Pancreas (tissue), 10 donors: ENCODE measurements at regions not wholly inside any gene's neighbourhood (a gene's known extent, or its start where the extent isn't known, plus 50 kb on each side); places are given as distances from the start of the nearest gene placed in this dataset.
A peak's percentile ranks its signal among the peaks of the same experiment; 100 is the strongest.

ENCODE experiments used
- ATAC-seq, 4 donors: fragments of 200-7000 bp; cut with Tn5 transposase; one replicate each; pipeline versions ENCODE4 v1.8.0 to v1.9.1; 2020; ENCODE audit warnings: mild to moderate bottlenecking in 4 of 4, moderate library complexity in 4 of 4
- DNase-seq, 6 donors: peaks; one replicate each; pipeline ENCODE4 v3.0.0-alpha.2; 2020
- FAIRE-seq: peaks from 2 replicates; lab custom pipeline; 2012; peaks lifted over from hg19 to GRCh38; lab: Jason Lieb, UNC
- H3K27ac ChIP-seq, 4 donors: fragments of 200-600 bp; sonication (generic); 1 replicate in 3 of 4; 2 replicates in 1 of 4; pipeline versions ENCODE4 v1.5.0 to v1.8.0; 2020
- H3K27me3 ChIP-seq, 4 donors: fragments of 200-600 bp; one replicate each; pipeline ENCODE4 v1.8.0; 2021
- H3K36me3 ChIP-seq, 3 donors: fragments of 200-600 bp; sonication (generic) in 1 of 3; one replicate each; pipeline versions ENCODE4 v1.5.0 to v1.8.0; 2020 to 2021
- H3K4me1 ChIP-seq, 3 donors: fragments of 200-600 bp; one replicate each; pipeline ENCODE4 v1.8.0; 2021
- H3K4me3 ChIP-seq, 4 donors: fragments of 200-600 bp; sonication (generic) in 2 of 4; one replicate each; pipeline versions ENCODE4 v1.5.0 to v1.8.0; 2020 to 2021
- H3K9me3 ChIP-seq, 4 donors: fragments of 200-600 bp; one replicate each; pipeline ENCODE4 v1.8.0; 2021
- CTCF ChIP-seq, 4 donors: fragments of 200-600 bp; sonication (generic) in 3 of 4; IDR thresholded peaks; one replicate each; pipeline versions ENCODE4 v1.5.0 to v1.8.0; 2021; ENCODE audit warnings: antibody characterized with exemption in 4 of 4
- WGBS, 2 donors: extraction: QIAGEN DNeasy Blood & Tissue Kit; methylation state at CpG; one replicate each; pipeline ENCODE4 v1.1.7; 2013; 5-methylcytosine and 5-hydroxymethylcytosine counted together
- intact Hi-C, 3 donors: fragments of 100-400 bp; cut with DNase I; formaldehyde crosslinking; loops; one replicate each; pipeline versions ENCODE4 v1.11.1 to v1.14.2; 2022
- donor health status: healthy with polysubstance abuse.
- donor health status: DM: no; HTN: no; CAD: no; lungs with moderate emphysema.
- donor health status: DM: no; HTN: no; CAD: no.
- donor health status: control.
- donor health status: control.
- donor health status: Bipolar disorder and iron deficiency.
- donor health status: DM: yes; HTN: yes; CAD: no.
- donor health status: DM: no; HTN: no; CAD: no.
- donor health status: DM: no; HTN: no; CAD: no.
- donor health status: DM: yes; HTN: yes; CAD: no.

- no peak overlapping the region for H3K4me3 ChIP-seq
- no peak for DNase-seq
- intact Hi-C loops: no loop called here
- peaks cover 0 to 3% (median 0%) of the 10 kb centered on the region in 4 donors for H3K9me3 ChIP-seq
- no peak for TF ChIP-seq CTCF (IDR thresholded peaks at IDR 0.05)
- WGBS, 2 donors: 91% methylated on average over 1 of the region's 1 CpG
- H3K36me3 ChIP-seq: no peaks in the 10 kb centered on the region
- ATAC-seq: no peak
- no peaks in the 10 kb centered on the region for H3K4me1 ChIP-seq
- no peak overlapping the region for H3K27ac ChIP-seq
- no peaks in the 10 kb centered on the region for H3K27me3 ChIP-seq
- peak; percentile 13 for FAIRE-seq
These were observed 180.3 kb upstream of the RGS18 start for GRCh38 chr1:191977874-191978506.

DNA sequence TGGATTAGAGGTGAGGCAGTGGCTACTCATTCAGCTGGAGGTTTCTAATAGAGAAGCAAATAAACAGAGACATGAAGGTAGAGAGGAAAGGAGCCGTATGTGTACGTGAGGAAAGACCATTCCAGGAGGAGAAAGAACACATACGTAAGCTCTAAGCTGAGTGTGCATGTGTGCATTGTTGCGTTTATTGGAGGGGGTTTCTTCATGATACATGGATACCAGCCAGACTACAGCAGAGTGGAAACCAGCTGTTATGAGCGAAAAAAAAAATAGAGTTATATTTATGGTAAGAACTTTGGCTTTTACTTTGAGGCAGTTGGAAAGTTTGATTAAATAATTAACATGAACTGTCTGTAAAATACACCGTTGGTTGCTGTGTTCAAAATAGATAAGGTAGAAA lies 173.4 kb upstream of the RGS18 start:
- Histone ChIP-seq H3K27me3 (no peaks in the 10 kb centered on the region), H3K27ac (no peak overlapping the region), H3K4me3 (no peak overlapping the region), H3K9me3 (peaks cover 0 to 3% (median 0%) of the 10 kb centered on the region in 4 donors), H3K36me3 (no peaks in the 10 kb centered on the region), H3K4me1 (no peaks in the 10 kb centered on the region)
- WGBS, 2 donors: 62 to 74% methylated on average over 6 of the region's 6 CpGs
- intact Hi-C loops: no loop called here
- no peak for TF ChIP-seq CTCF (IDR thresholded peaks at IDR 0.05)
- ATAC-seq (no peak), DNase-seq (no peak), FAIRE-seq (no peak)

- Histone ChIP-seq H3K27me3 (no peaks in the 10 kb centered on the region), H3K4me1 (no peaks in the 10 kb centered on the region), H3K36me3 (no peaks in the 10 kb centered on the region), H3K27ac (no peak overlapping the region), H3K4me3 (no peak overlapping the region), H3K9me3 (no peaks in the 10 kb centered on the region)
- TF ChIP-seq CTCF (IDR thresholded peaks at IDR 0.05): no peak
- intact Hi-C loops: no loop called here
- ATAC-seq (no peak), DNase-seq (no peak), FAIRE-seq (no peak)
These were observed 166.1 kb upstream of the RGS18 start for GRCh38 chr1:191992118-191992517.

DNA sequence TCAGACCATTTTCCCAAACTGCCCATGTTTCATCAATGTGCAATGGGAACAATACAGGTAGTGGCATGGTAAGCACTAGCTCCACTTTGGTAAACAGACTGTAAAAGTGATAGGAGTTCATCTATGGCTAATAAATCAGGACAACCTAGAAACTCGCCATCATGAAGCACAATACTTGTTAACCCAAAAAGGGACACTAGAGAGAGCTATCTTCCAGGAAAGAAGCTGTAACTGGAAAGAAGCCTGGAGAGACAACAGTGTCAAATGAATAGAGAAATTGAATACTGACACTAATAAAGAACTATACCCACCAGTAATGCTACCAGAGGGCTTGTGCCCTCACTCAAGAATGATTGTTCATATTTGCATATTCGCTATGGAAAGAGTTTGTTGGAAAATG lies 164.7 kb upstream of the RGS18 start:
- Histone ChIP-seq H3K36me3 (no peaks in the 10 kb centered on the region), H3K27me3 (no peaks in the 10 kb centered on the region), H3K27ac (no peak overlapping the region), H3K9me3 (no peaks in the 10 kb centered on the region), H3K4me3 (no peak overlapping the region), H3K4me1 (no peaks in the 10 kb centered on the region)
- ATAC-seq (no peak), DNase-seq (no peak), FAIRE-seq (no peak)
- TF ChIP-seq CTCF (IDR thresholded peaks at IDR 0.05): no peak
- WGBS, 2 donors: 74 to 77% methylated on average over 2 of the region's 2 CpGs
- intact Hi-C loops: no loop called here

DNA sequence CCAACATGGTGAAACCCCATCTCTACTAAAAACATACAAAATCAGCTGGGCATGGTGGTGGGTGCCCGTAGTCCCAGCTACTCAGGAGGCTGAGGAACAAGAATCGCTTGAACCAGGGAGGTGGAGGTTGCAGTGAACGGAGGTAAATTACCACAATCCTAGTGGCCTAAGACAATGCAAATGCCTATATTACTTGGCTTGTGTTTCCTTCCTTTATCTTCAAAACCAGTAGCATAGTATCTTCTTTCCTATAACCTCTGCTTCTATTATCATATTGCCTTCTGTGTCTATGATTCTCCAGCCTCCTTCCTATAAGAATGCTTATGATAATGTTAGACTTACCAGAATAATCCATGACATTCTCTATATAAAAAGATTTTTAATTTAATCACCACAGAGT lies 156.2 kb upstream of the RGS18 start:
- TF ChIP-seq CTCF (IDR thresholded peaks at IDR 0.05): no peak
- Histone ChIP-seq H3K27ac (no peak overlapping the region), H3K27me3 (no peaks in the 10 kb centered on the region), H3K36me3 (no peaks in the 10 kb centered on the region), H3K4me3 (no peak overlapping the region), H3K9me3 (no peaks in the 10 kb centered on the region), H3K4me1 (no peaks in the 10 kb centered on the region)
- DNase-seq (no peak), ATAC-seq (no peak), FAIRE-seq (no peak)
- WGBS, 2 donors: 93 to 97% methylated on average over 3 of the region's 3 CpGs
- intact Hi-C loops: no loop called here
